Mesothelial cell of epicardium (in vitro differentiated cells): ENCODE measurements at regions not wholly inside any gene's neighbourhood (a gene's known extent, or its start where the extent isn't known, plus 50 kb on each side); places are given as distances from the start of the nearest gene placed in this dataset.

Experiments
- DNase-seq, 2 experiments: peaks; one replicate each; pipeline ENCODE4 v3.0.0; 2021; ENCODE audit warnings: low spot score in 2 of 2; ENCODE audit not compliant: unreplicated experiment in 2 of 2
- H3K27ac Mint-ChIP-seq: 2 replicates; pipeline ENCODE4 v1.8.0; 2021; ENCODE audit warnings: mixed read lengths
- H3K27me3 Mint-ChIP-seq: 2 replicates; pipeline ENCODE4 v1.8.0; 2021; ENCODE audit warnings: low read depth, mixed read lengths
- H3K36me3 Mint-ChIP-seq: 2 replicates; pipeline ENCODE4 v1.8.0; 2021; ENCODE audit warnings: mixed read lengths
- H3K4me1 Mint-ChIP-seq: 2 replicates; pipeline ENCODE4 v1.8.0; 2021; ENCODE audit warnings: mixed read lengths
- H3K4me3 Mint-ChIP-seq: 2 replicates; pipeline ENCODE4 v1.8.0; 2021; ENCODE audit warnings: mild to moderate bottlenecking, moderate library complexity, mixed read lengths
- H3K9me3 Mint-ChIP-seq: 2 replicates; pipeline ENCODE4 v1.8.0; 2021; ENCODE audit warnings: mixed read lengths
- CTCF ChIP-seq: fragments of 200-600 bp; sonication (generic); IDR thresholded peaks from one replicate; pipeline ENCODE4 v1.5.0; 2021; ENCODE audit warnings: antibody characterized with exemption; ENCODE audit not compliant: unreplicated experiment

DNA sequence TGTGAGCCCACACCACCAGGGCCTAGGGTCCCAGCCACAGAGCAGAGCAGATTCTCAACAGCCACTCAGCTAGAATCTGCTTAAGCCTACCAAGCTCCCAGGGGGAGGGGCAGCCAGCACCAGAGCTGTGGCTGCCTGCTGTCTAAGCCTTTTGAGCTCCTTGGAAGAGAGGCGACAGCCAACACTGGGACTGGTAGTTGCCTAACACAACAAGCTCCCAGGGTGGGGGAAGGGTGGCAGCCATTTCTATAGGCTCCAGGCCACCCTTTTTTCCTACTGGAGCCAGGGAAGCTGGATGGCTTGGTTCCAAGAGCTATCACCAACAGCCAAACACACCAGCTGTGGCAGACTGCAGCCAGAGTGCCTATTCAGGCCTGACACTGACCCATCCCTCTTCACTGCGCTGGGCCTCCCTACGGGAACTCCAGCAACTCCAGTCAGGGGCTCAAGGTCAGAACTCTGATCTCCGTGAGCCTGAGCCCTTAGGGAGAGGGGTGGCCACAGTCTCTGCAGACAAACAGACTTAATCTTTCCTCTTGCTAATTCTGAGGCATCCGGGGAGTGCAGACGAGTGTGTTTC is 1824.3 kb upstream of the CELF4 start:
- H3K4me1 Mint-ChIP-seq = no peaks in the 10 kb centered on the region
- no peak overlapping the region for H3K4me3 Mint-ChIP-seq
- H3K36me3 Mint-ChIP-seq = peaks cover 12% of the 10 kb centered on the region
- peaks cover 40% of the 10 kb centered on the region for H3K9me3 Mint-ChIP-seq
- H3K27ac Mint-ChIP-seq = no peak overlapping the region
- DNase-seq = no peak
- no peak for TF ChIP-seq CTCF
- no peaks in the 10 kb centered on the region for H3K27me3 Mint-ChIP-seq

DNA sequence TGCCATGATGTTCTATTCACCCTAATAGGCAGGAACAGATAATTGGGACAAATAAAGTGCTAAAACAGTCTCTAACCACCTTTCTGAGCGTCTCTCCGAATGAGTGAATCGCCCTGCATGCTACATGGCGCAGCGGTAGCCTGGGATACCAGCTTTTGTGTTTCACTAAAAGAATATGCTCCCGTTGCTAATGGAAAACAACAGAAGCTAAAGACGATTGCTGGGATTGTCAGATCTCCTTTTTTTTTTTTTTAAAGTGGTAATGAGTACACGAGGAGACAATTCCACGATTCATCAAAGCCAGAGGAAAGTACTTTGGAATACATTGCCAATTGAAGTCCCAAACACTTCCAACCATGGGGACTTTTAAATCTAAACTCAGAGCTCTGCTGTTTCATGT is 1815.3 kb upstream of the CELF4 start:
- no peak overlapping the region for H3K27ac Mint-ChIP-seq
- no peaks in the 10 kb centered on the region for H3K27me3 Mint-ChIP-seq
- H3K4me1 Mint-ChIP-seq = peaks cover 6% of the 10 kb centered on the region
- H3K36me3 Mint-ChIP-seq = no peaks in the 10 kb centered on the region
- H3K4me3 Mint-ChIP-seq = no peak overlapping the region
- H3K9me3 Mint-ChIP-seq = no peaks in the 10 kb centered on the region
- no peak for TF ChIP-seq CTCF
- no peak for DNase-seq

DNA sequence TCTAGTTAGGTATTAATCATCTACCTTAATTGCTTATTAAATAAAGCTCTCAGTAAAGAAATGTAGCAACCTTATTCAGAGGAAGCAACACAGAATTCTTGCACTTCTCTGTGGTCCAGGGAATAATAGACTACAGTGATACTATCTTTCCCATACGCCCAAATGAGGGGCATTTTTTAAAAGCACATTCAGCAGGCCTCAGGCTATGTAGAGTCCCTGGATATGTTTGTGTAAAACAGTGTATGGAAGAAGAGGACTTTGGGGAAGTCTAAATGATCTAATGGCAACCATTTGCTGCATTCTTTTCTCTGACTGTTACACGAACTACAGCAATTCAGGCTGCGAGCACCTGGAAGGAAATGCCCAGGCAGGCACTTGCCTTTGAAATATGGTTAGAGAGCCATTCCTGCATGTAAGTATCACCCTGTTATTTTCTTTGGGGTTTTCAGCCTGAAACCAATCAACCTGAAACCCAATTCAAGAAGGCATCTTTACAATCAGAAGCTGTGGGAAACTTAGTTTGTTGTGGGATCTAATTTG is 1814.7 kb upstream of the CELF4 start:
- no peaks in the 10 kb centered on the region for H3K9me3 Mint-ChIP-seq
- no peak overlapping the region for H3K27ac Mint-ChIP-seq
- no peaks in the 10 kb centered on the region for H3K36me3 Mint-ChIP-seq
- H3K4me1 Mint-ChIP-seq = peaks cover 7% of the 10 kb centered on the region
- DNase-seq = no peak
- no peaks in the 10 kb centered on the region for H3K27me3 Mint-ChIP-seq
- no peak overlapping the region for H3K4me3 Mint-ChIP-seq
- no peak for TF ChIP-seq CTCF

GRCh38 chr18:39375066-39375465 is 1809.5 kb upstream of the CELF4 start:
- TF ChIP-seq CTCF = no peak
- no peak for DNase-seq
- no peak overlapping the region for H3K27ac Mint-ChIP-seq
- no peak overlapping the region for H3K4me3 Mint-ChIP-seq
- H3K27me3 Mint-ChIP-seq = no peaks in the 10 kb centered on the region
- H3K36me3 Mint-ChIP-seq = peaks cover 5% of the 10 kb centered on the region
- peaks cover 23% of the 10 kb centered on the region for H3K9me3 Mint-ChIP-seq
- peaks cover 5% of the 10 kb centered on the region for H3K4me1 Mint-ChIP-seq

- H3K27ac Mint-ChIP-seq = no peak overlapping the region
Measured at GRCh38 chr18:39371996-39372395, 1806.4 kb upstream of the CELF4 start.

More at GRCh38 chr18:39371996-39372395, 1806.4 kb upstream of the CELF4 start:
- no peaks in the 10 kb centered on the region for H3K27me3 Mint-ChIP-seq
- H3K36me3 Mint-ChIP-seq = peaks cover 5% of the 10 kb centered on the region
- DNase-seq = no peak
- TF ChIP-seq CTCF = no peak
- H3K4me1 Mint-ChIP-seq = peaks cover 5% of the 10 kb centered on the region
- H3K9me3 Mint-ChIP-seq = peaks cover 28% of the 10 kb centered on the region
- H3K4me3 Mint-ChIP-seq = no peak overlapping the region
